Activated T-cell treated with anti-CD3 and anti-CD28 coated beads, Interleukin-2, amount 50 U/mL, for 4 hours (primary cell): ENCODE measurements at regions not wholly inside any gene's neighbourhood (a gene's known extent, or its start where the extent isn't known, plus 50 kb on each side); places are given as distances from the start of the nearest gene placed in this dataset.

Experiments used
- ATAC-seq, 2 donors: fragments of 200-7000 bp; cut with Tn5 transposase; one replicate each; pipeline ENCODE4 v1.10.0; 2021
- DNase-seq: peaks from one replicate; pipeline ENCODE4 v3.0.0-alpha.2; 2020
- H3K27me3 Mint-ChIP-seq: one replicate; pipeline ENCODE4 v1.8.0; 2021; ENCODE audit warnings: low read depth, mixed read lengths
- H3K36me3 Mint-ChIP-seq: one replicate; pipeline ENCODE4 v1.8.0; 2022; ENCODE audit warnings: mixed read lengths; ENCODE audit not compliant: insufficient read depth
- H3K4me1 Mint-ChIP-seq: one replicate; pipeline ENCODE4 v1.8.0; 2021; ENCODE audit warnings: low read depth, mixed read lengths
- H3K4me3 Mint-ChIP-seq: one replicate; pipeline ENCODE4 v1.8.0; 2021; ENCODE audit warnings: mild to moderate bottlenecking, moderate library complexity, mixed read lengths
- H3K9me3 Mint-ChIP-seq: one replicate; pipeline ENCODE4 v1.8.0; 2021; ENCODE audit warnings: mixed read lengths

- DNase-seq (no peak), ATAC-seq (no peak)
- H3K4me1 Mint-ChIP-seq, result no peaks in the 10 kb centered on the region
- peaks cover 13% of the 10 kb centered on the region for H3K9me3 Mint-ChIP-seq
- H3K36me3 Mint-ChIP-seq, result no peaks in the 10 kb centered on the region
- no peaks in the 10 kb centered on the region for H3K27me3 Mint-ChIP-seq
- H3K4me3 Mint-ChIP-seq, result no peak overlapping the region
These were observed 694.0 kb downstream of the KCTD8 start for GRCh38 chr4:43754566-43754965.

- DNase-seq (no peak), ATAC-seq (no peak)
- H3K27me3 Mint-ChIP-seq, result no peaks in the 10 kb centered on the region
- no peaks in the 10 kb centered on the region for H3K4me1 Mint-ChIP-seq
- H3K4me3 Mint-ChIP-seq, result no peak overlapping the region
- peaks cover 13% of the 10 kb centered on the region for H3K9me3 Mint-ChIP-seq
- H3K36me3 Mint-ChIP-seq, result no peaks in the 10 kb centered on the region
These were observed 691.5 kb downstream of the KCTD8 start for GRCh38 chr4:43757147-43757546.

GRCh38 chr4:43758836-43759235 lies 689.8 kb downstream of the KCTD8 start:
- DNase-seq, result no peak
- H3K4me3 Mint-ChIP-seq, result no peak overlapping the region
- no peaks in the 10 kb centered on the region for H3K36me3 Mint-ChIP-seq
- peaks cover 13% of the 10 kb centered on the region for H3K9me3 Mint-ChIP-seq
- no peak for ATAC-seq
- H3K27me3 Mint-ChIP-seq, result no peaks in the 10 kb centered on the region
- no peaks in the 10 kb centered on the region for H3K4me1 Mint-ChIP-seq

DNA sequence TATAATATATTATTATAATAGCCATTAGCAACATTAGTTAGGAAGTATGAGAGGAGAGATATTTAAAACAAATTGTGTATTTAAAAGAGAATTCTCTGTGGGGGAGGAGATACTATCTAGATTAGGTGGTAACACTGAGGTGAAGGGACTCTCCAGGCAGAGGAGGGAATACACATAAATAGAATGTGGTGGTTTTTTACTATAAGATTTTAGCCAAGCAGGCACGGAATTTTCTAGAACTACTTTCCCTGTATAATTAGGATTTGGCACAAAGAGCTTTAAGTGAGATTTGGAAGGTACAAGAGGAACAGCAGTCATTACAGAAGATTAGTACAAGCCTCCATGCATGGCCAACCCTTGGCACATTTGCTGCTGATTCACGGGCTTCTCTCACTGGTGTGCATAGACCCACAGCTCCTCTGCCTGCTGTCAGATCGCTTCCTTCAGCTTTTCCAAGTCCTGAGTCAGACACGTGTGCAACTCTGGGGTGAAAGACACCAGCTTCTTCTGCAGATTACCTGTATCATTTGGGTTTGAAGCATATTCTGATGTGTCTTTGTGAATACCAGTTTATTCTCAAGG lies 685.5 kb downstream of the KCTD8 start:
- Mint-ChIP-seq H3K36me3 (no peaks in the 10 kb centered on the region), H3K9me3 (peaks cover 4% of the 10 kb centered on the region), H3K27me3 (no peaks in the 10 kb centered on the region), H3K4me1 (no peaks in the 10 kb centered on the region), H3K4me3 (no peak overlapping the region)
- DNase-seq, result no peak
- no peak for ATAC-seq

GRCh38 chr4:43765514-43765913 lies 683.1 kb downstream of the KCTD8 start:
- no peak overlapping the region for H3K4me3 Mint-ChIP-seq
- DNase-seq (no peak), ATAC-seq (no peak)
- H3K4me1 Mint-ChIP-seq, result no peaks in the 10 kb centered on the region
- H3K27me3 Mint-ChIP-seq, result no peaks in the 10 kb centered on the region
- no peaks in the 10 kb centered on the region for H3K36me3 Mint-ChIP-seq
- peaks cover 5% of the 10 kb centered on the region for H3K9me3 Mint-ChIP-seq

DNA sequence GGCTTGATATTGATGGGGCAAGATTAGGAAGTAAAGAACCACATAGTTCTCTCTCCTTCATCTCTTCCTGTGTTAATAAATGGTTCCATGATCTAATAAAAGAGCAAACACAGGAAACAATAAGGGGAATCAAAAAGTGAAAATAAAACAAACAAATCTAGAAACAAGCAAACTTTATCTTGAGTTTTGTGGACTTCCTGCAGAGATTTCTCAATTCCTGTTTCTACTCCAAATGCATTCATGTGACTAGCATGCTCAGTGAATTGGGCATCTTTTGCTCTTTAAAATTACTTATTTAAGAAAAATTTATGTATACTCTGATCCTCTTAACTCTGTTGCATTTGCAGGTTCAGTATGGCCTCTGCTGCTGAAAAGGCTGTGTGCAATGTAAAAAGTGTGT lies 682.0 kb downstream of the KCTD8 start:
- Mint-ChIP-seq H3K9me3 (peaks cover 5% of the 10 kb centered on the region), H3K36me3 (no peaks in the 10 kb centered on the region), H3K4me1 (no peaks in the 10 kb centered on the region), H3K27me3 (no peaks in the 10 kb centered on the region), H3K4me3 (no peak overlapping the region)
- no peak for DNase-seq
- ATAC-seq, result no peak

DNA sequence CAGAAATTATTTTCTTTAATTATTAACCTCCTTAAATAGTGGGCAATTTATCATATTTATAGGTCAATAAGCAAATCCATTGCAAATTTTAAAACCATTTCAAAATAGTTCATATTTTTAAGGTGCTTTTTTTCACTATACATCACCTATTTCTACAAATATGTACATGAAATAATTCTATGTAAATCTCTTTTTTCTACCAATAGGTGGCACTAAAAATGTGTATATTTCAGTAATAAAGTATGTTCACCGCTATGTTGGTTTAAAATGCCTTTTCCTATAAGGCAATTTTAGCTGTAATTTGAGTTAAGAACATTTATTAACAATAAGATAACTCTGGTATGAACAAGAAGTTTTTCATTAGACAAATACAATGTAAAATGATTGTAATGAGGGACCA lies 672.2 kb downstream of the KCTD8 start:
- Mint-ChIP-seq H3K27me3 (no peaks in the 10 kb centered on the region), H3K4me1 (no peaks in the 10 kb centered on the region), H3K9me3 (peaks cover 5% of the 10 kb centered on the region), H3K36me3 (no peaks in the 10 kb centered on the region), H3K4me3 (no peak overlapping the region)
- DNase-seq, result no peak
- no peak for ATAC-seq

GRCh38 chr4:43778187-43778915 lies 670.3 kb downstream of the KCTD8 start:
- Mint-ChIP-seq H3K4me3 (no peak overlapping the region), H3K4me1 (no peaks in the 10 kb centered on the region), H3K27me3 (no peaks in the 10 kb centered on the region), H3K36me3 (no peaks in the 10 kb centered on the region), H3K9me3 (peaks cover 12% of the 10 kb centered on the region)
- no peak for ATAC-seq
- DNase-seq, result no peak

- Mint-ChIP-seq H3K36me3 (no peaks in the 10 kb centered on the region), H3K9me3 (peaks cover 13% of the 10 kb centered on the region), H3K4me3 (no peak overlapping the region), H3K27me3 (no peaks in the 10 kb centered on the region), H3K4me1 (no peaks in the 10 kb centered on the region)
- DNase-seq (no peak), ATAC-seq (no peak)
These were observed 667.5 kb downstream of the KCTD8 start for GRCh38 chr4:43781125-43781524.

- Mint-ChIP-seq H3K27me3 (no peaks in the 10 kb centered on the region), H3K9me3 (peaks cover 20% of the 10 kb centered on the region), H3K36me3 (no peaks in the 10 kb centered on the region), H3K4me1 (no peaks in the 10 kb centered on the region), H3K4me3 (no peak overlapping the region)
- DNase-seq (no peak), ATAC-seq (no peak)
These were observed 666.2 kb downstream of the KCTD8 start for GRCh38 chr4:43782391-43782790.

DNA sequence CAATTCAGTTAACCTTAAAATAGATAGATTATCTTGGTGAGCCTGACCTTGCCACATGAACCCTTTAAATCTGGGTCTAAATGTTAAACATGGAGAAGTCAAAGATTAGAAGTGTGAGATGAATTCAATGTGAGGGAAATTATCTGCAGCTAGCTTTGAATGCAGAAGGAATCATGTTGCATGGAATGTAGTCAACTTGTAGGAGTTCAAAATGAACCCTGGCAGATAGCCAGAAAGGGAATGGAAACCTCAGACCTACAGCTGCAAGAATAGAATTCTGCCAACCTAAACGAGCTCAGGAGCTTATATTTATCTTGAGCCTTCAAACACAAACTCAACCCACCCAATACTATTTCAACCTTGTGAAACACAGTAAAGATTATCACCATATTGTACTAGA lies 632.5 kb downstream of the KCTD8 start:
- no peaks in the 10 kb centered on the region for H3K4me1 Mint-ChIP-seq
- peaks cover 33% of the 10 kb centered on the region for H3K9me3 Mint-ChIP-seq
- no peak for ATAC-seq
- no peaks in the 10 kb centered on the region for H3K36me3 Mint-ChIP-seq
- no peak overlapping the region for H3K4me3 Mint-ChIP-seq
- no peaks in the 10 kb centered on the region for H3K27me3 Mint-ChIP-seq
- no peak for DNase-seq

DNA sequence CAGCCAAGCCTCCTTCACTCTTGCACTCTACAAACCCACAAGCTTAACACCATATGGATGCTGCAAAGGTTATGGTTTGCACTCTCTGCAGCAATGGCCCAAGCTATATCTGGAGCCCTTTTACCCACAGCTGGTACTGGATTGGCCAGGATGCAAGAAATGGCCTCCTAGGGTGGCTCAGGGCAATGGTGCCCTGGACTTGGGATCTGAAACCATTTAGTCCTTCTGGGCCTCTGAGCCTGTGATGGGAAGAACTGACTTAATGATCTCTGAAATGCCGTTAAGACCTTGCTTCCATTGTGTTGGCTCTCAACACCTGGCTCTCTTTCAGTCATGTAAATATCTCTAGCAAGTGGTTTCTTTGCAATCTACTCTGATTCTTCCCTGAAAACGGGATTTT lies 626.0 kb downstream of the KCTD8 start:
- no peaks in the 10 kb centered on the region for H3K36me3 Mint-ChIP-seq
- peaks cover 27% of the 10 kb centered on the region for H3K9me3 Mint-ChIP-seq

GRCh38 chr4:43835869-43836268 lies 612.7 kb downstream of the KCTD8 start:
- DNase-seq (no peak), ATAC-seq (no peak)
- Mint-ChIP-seq H3K9me3 (peaks cover 12% of the 10 kb centered on the region), H3K36me3 (no peaks in the 10 kb centered on the region), H3K27me3 (no peaks in the 10 kb centered on the region), H3K4me3 (no peak overlapping the region), H3K4me1 (no peaks in the 10 kb centered on the region)

More for the DNA sequence above, 626.0 kb downstream of the KCTD8 start:
- Mint-ChIP-seq H3K27me3 (no peaks in the 10 kb centered on the region), H3K4me1 (no peaks in the 10 kb centered on the region), H3K4me3 (no peak overlapping the region)
- ATAC-seq (no peak), DNase-seq (no peak)

GRCh38 chr4:43837171-43837570 lies 611.4 kb downstream of the KCTD8 start:
- no peaks in the 10 kb centered on the region for H3K27me3 Mint-ChIP-seq
- H3K9me3 Mint-ChIP-seq, result peaks cover 9% of the 10 kb centered on the region
- H3K36me3 Mint-ChIP-seq, result no peaks in the 10 kb centered on the region
- ATAC-seq (no peak), DNase-seq (no peak)
- no peaks in the 10 kb centered on the region for H3K4me1 Mint-ChIP-seq
- H3K4me3 Mint-ChIP-seq, result no peak overlapping the region

DNA sequence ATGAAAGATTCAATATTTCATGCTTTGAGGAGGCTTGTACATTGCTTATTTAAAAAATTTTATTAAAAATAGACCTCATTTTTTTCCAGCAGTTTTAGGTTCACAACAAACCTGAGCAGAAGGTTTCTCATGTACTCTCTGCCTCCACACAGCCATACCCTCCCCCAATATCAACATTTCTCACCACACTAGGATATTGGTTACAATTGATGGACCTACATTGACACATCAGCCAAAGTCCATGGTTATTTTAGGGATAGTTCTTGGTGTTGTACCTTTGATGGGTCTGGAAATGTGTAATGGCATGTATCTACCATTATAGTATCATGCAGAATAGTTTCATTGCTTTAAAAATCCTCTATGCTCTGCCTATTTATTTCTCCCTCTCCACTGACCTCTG lies 611.0 kb downstream of the KCTD8 start:
- H3K4me3 Mint-ChIP-seq, result no peak overlapping the region
- no peak for ATAC-seq
- H3K27me3 Mint-ChIP-seq, result no peaks in the 10 kb centered on the region
- DNase-seq, result no peak
- no peaks in the 10 kb centered on the region for H3K36me3 Mint-ChIP-seq
- peaks cover 9% of the 10 kb centered on the region for H3K9me3 Mint-ChIP-seq
- H3K4me1 Mint-ChIP-seq, result no peaks in the 10 kb centered on the region
